GM12865 (cell line): ENCODE measurements at regions not wholly inside any gene's neighbourhood (a gene's known extent, or its start where the extent isn't known, plus 50 kb on each side); places are given as distances from the start of the nearest gene placed in this dataset.

Experiments used
- DNase-seq: peaks from one replicate; pipeline ENCODE4 v3.0.0; 2010; ENCODE audit warnings: low read depth
- H3K4me3 ChIP-seq: 2 replicates; pipeline ENCODE4 v1.5.1; 2011; ENCODE audit warnings: mild to moderate bottlenecking, low read depth, low read length, control low read depth
- CTCF ChIP-seq: IDR thresholded peaks from 2 replicates; pipeline ENCODE4 v1.5.1; 2011; ENCODE audit warnings: low read length, control low read depth, low read depth, inconsistent platforms; ENCODE audit not compliant: insufficient read depth; ENCODE audit errors: missing control alignments

GRCh38 chr6:93120154-93120742, 299.1 kb downstream of the EPHA7 start:
- no peak for TF ChIP-seq CTCF
- DNase-seq = no peak

GRCh38 chr6:93105907-93106306, 313.5 kb downstream of the EPHA7 start:
- DNase-seq = no peak
- H3K4me3 ChIP-seq = no peak overlapping the region
- TF ChIP-seq CTCF = no peak

More at GRCh38 chr6:93120154-93120742, 299.1 kb downstream of the EPHA7 start:
- no peak overlapping the region for H3K4me3 ChIP-seq

- no peak overlapping the region for H3K4me3 ChIP-seq
- no peak for DNase-seq
- TF ChIP-seq CTCF = no peak
Observed at GRCh38 chr6:93105017-93105416, 314.3 kb downstream of the EPHA7 start.

GRCh38 chr6:93104195-93104817, 315.1 kb downstream of the EPHA7 start:
- DNase-seq = no peak
- H3K4me3 ChIP-seq = no peak overlapping the region
- no peak for TF ChIP-seq CTCF

GRCh38 chr6:93088621-93089501, 330.5 kb downstream of the EPHA7 start:
- H3K4me3 ChIP-seq = no peak overlapping the region
- no peak for DNase-seq
- no peak for TF ChIP-seq CTCF

- DNase-seq = no peak
- H3K4me3 ChIP-seq = no peak overlapping the region
- no peak for TF ChIP-seq CTCF
Observed at GRCh38 chr6:93087606-93088005, 331.8 kb downstream of the EPHA7 start.
